ENCODE measurements at regions not wholly inside any gene's neighbourhood (a gene's known extent, or its start where the extent isn't known, plus 50 kb on each side); places are given as distances from the start of the nearest gene placed in this dataset.
A peak's percentile ranks its signal among the peaks of the same experiment; 100 is the strongest.
"Not testable (repeated sequence)": the region's sequence is repeated elsewhere in the genome, so short reads cannot be mapped to it uniquely, and the experiment has no call there.

GRCh38 chr6:27593861-27594260 lies 121.0 kb upstream of the ZNF184 start:
- H3K36me3 Mint-ChIP-seq = no peaks in the 10 kb centered on the region
- peaks cover 4% of the 10 kb centered on the region for H3K4me1 Mint-ChIP-seq
- H3K27me3 Mint-ChIP-seq = peaks cover 29% of the 10 kb centered on the region
- H3K27ac Mint-ChIP-seq = peak overlapping the region; percentile 37
- no peak overlapping the region for H3K4me3 Mint-ChIP-seq
- H3K9me3 Mint-ChIP-seq = no peaks in the 10 kb centered on the region

GRCh38 chr6:27593200-27593818 lies 120.4 kb upstream of the ZNF184 start:
- Mint-ChIP-seq H3K27me3 (peaks cover 28% of the 10 kb centered on the region), H3K36me3 (no peaks in the 10 kb centered on the region), H3K4me3 (no peak overlapping the region)

DNA sequence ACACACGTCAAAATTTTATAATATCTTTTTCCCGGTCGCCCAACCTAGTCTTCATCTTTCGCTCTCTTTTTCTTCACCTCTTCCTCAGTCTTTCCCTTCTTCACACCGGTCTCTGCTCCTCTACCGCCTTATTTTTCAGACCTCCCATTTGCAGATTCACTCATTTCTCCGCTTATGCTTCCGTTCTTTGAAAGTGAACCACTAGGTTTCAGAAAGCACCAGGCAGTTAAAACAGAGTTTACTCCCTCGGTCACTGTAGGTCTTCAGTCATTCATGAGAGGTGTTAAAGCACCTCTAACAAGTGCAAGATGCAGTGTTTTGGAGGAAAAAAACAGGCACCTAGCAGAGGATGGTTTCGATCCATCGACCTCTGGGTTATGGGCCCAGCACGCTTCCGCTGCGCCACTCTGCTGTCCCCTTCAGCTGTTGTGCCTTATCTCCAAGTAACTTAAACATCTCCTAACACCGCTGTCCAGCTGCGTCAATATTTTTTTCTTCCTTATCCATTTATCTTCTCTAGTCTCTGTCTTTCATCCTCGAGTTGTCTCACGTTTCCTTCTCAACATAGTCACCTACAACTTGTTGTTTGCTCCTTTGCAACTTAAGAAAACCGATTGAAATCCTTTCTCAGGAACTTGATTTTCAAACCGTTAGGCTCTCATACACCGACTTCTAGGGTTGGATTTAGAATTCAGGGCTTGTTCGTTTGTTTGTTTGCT lies 119.7 kb upstream of the ZNF184 start:
- no peaks in the 10 kb centered on the region for H3K9me3 Mint-ChIP-seq
- no peaks in the 10 kb centered on the region for H3K36me3 Mint-ChIP-seq
- H3K27ac Mint-ChIP-seq = no peak overlapping the region
- H3K4me1 Mint-ChIP-seq = peaks cover 4% of the 10 kb centered on the region
- peaks cover 28% of the 10 kb centered on the region for H3K27me3 Mint-ChIP-seq
- H3K4me3 Mint-ChIP-seq = no peak overlapping the region

More at GRCh38 chr6:27593200-27593818, 120.4 kb upstream of the ZNF184 start:
- H3K4me1 Mint-ChIP-seq = peaks cover 4% of the 10 kb centered on the region
- H3K27ac Mint-ChIP-seq = peak overlapping the region; percentile 37
- no peaks in the 10 kb centered on the region for H3K9me3 Mint-ChIP-seq

DNA sequence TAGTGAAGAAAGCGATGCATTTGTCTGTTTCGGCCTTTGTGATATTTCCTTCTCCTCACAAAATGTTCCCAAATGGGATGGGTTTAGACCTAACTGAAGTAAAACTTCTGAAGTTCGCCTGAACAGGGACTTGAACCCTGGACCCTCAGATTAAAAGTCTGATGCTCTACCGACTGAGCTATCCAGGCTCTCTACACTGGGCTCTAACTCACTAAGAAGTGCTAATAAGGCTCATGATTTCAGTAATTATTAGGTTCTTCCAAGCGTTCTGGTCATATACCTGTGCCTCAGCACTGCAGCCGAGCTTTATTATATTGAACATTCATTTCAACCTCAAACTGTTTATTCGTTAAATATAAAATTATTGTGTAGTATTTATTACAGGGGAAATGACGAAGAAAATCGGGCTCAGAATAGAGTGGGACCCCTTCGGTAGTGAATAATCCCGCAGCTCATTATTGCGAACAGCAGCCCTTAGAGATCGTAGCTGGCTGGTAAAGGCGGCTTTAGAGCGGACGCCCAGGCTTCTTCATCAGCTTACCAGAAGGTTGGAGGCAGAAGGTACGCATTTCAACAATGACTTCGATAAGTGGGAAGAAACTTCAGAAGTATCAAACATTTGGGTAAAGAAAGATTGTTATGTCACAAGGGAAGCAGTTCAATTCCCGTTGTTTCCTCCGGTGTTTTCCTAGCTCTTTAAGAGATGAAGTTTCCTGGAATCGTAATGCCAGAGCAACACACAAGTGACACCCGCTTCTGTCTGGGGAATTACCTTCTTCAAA lies 119.0 kb upstream of the ZNF184 start:
- peaks cover 25% of the 10 kb centered on the region for H3K27me3 Mint-ChIP-seq
- no peak overlapping the region for H3K4me3 Mint-ChIP-seq
- H3K36me3 Mint-ChIP-seq = no peaks in the 10 kb centered on the region
- H3K27ac Mint-ChIP-seq = no peak overlapping the region
- H3K9me3 Mint-ChIP-seq = no peaks in the 10 kb centered on the region
- H3K4me1 Mint-ChIP-seq = peaks cover 4% of the 10 kb centered on the region

DNA sequence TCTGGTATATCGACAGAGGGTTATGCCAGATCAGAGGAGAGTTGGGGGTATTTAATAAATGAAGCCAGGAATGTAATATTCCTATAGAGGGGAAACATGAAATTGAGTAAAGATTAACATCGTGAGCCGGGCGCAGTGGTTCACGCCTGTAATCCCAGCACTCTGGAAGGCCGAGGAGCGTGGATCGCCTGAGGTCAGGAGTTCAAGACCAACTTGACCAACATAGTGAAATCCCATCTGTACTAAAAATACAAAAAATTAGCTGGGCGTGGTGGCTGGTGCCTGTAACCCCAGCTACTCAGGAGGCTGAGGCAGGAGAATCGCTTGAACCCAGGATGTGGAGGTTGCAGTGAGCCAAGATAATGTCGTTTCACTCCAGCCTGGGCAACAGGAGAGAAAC lies 112.4 kb upstream of the ZNF184 start:
- not testable (repeated sequence) for H3K9me3 Mint-ChIP-seq, H3K4me3 Mint-ChIP-seq, H3K4me1 Mint-ChIP-seq, H3K36me3 Mint-ChIP-seq, H3K27ac Mint-ChIP-seq
- H3K27me3 Mint-ChIP-seq = peaks cover 63% of the 10 kb centered on the region

DNA sequence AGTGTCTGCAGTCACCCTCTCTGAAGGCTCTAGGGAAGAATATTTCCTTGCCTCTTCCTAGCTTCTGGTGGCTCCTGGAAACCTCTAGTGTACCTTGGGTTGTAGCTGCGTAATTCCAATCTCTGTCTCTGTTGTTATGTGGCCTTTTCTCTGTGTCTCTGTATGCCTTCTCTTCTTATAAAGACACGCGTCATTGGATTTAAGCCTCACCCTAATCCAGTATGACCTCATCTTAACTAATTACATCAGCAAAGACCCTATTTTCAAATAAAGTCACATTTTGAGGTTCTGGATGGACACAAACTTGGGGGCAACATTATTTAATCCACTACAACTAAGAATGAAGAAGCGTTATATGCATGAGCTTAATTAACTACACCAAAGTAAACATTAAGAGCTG lies 111.4 kb upstream of the ZNF184 start:
- Mint-ChIP-seq H3K4me1 (no peaks in the 10 kb centered on the region), H3K36me3 (peaks cover 3% of the 10 kb centered on the region), H3K4me3 (no peak overlapping the region), H3K27ac (no peak overlapping the region), H3K9me3 (no peaks in the 10 kb centered on the region), H3K27me3 (peaks cover 65% of the 10 kb centered on the region)

- H3K27ac Mint-ChIP-seq = peak overlapping the region; percentile 94
- peaks cover 3% of the 10 kb centered on the region for H3K36me3 Mint-ChIP-seq
- H3K4me3 Mint-ChIP-seq = peak overlapping the region; percentile 47
- H3K27me3 Mint-ChIP-seq = peaks cover 62% of the 10 kb centered on the region
- no peaks in the 10 kb centered on the region for H3K4me1 Mint-ChIP-seq
- no peaks in the 10 kb centered on the region for H3K9me3 Mint-ChIP-seq
Observed at GRCh38 chr6:27582928-27583725, 110.2 kb upstream of the ZNF184 start.

DNA sequence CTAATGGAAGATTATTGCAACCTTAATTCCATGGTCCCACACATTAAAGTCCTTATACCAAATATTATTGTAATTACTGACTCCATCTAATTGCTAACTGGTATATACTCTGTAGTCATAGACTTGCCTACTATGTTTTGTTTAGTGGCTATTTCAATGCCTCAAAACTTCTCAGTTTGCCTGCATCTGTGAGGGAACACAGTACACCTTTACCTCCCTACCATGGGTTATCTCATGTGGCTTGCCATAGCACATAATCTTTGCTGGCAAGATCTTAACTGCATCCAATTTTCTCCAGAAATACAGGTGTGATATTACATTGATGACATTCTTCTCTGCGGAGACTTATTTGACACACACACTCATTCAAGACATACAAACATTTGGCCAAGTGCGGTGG lies 107.1 kb upstream of the ZNF184 start:
- no peaks in the 10 kb centered on the region for H3K9me3 Mint-ChIP-seq
- H3K4me1 Mint-ChIP-seq = no peaks in the 10 kb centered on the region
- H3K27ac Mint-ChIP-seq = no peak overlapping the region
- peaks cover 54% of the 10 kb centered on the region for H3K27me3 Mint-ChIP-seq
- H3K36me3 Mint-ChIP-seq = peaks cover 3% of the 10 kb centered on the region
- H3K4me3 Mint-ChIP-seq = no peak overlapping the region

DNA sequence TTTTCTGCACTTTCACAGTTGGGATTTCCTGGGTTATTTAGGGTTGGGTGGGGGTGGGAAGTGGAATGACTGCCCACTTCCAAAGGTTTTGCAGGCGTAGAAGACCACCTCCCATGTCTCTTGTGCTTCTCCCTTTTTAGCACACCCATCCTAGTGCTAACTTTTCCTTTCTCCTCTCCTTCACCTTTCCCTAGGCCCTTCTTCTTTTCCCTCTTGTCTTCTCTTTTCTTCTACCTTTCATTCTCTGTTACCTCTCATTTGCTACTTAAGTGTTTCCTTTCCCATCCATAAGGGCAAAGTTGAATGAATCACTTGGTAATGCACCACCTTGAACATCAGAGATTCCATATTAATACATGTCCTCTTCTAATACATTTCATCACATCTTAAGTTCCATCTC lies 105.0 kb upstream of the ZNF184 start:
- H3K4me3 Mint-ChIP-seq = no peak overlapping the region
- H3K27ac Mint-ChIP-seq = no peak overlapping the region
- no peaks in the 10 kb centered on the region for H3K9me3 Mint-ChIP-seq
- H3K36me3 Mint-ChIP-seq = peaks cover 3% of the 10 kb centered on the region
- H3K27me3 Mint-ChIP-seq = peaks cover 48% of the 10 kb centered on the region
- H3K4me1 Mint-ChIP-seq = no peaks in the 10 kb centered on the region

GRCh38 chr6:27575594-27576361 lies 102.9 kb upstream of the ZNF184 start:
- Mint-ChIP-seq H3K36me3 (no peaks in the 10 kb centered on the region), H3K9me3 (no peaks in the 10 kb centered on the region), H3K4me1 (no peaks in the 10 kb centered on the region), H3K27ac (no peak overlapping the region), H3K4me3 (no peak overlapping the region), H3K27me3 (peaks cover 41% of the 10 kb centered on the region)

GRCh38 chr6:27568226-27568897 lies 95.5 kb upstream of the ZNF184 start:
- Mint-ChIP-seq H3K36me3 (no peaks in the 10 kb centered on the region), H3K4me3 (no peak overlapping the region), H3K27me3 (peaks cover 51% of the 10 kb centered on the region), H3K4me1 (peaks cover 6% of the 10 kb centered on the region), H3K9me3 (peaks cover 3% of the 10 kb centered on the region), H3K27ac (no peak overlapping the region)

- peak overlapping the region; percentile 8 for H3K27ac Mint-ChIP-seq
- H3K36me3 Mint-ChIP-seq = no peaks in the 10 kb centered on the region
- H3K27me3 Mint-ChIP-seq = peaks cover 57% of the 10 kb centered on the region
- peaks cover 3% of the 10 kb centered on the region for H3K9me3 Mint-ChIP-seq
- H3K4me3 Mint-ChIP-seq = no peak overlapping the region
- peaks cover 6% of the 10 kb centered on the region for H3K4me1 Mint-ChIP-seq
Observed at GRCh38 chr6:27565839-27566779, 93.2 kb upstream of the ZNF184 start.

- H3K9me3 Mint-ChIP-seq = peaks cover 3% of the 10 kb centered on the region
- H3K27ac Mint-ChIP-seq = no peak overlapping the region
- no peak overlapping the region for H3K4me3 Mint-ChIP-seq
- peaks cover 15% of the 10 kb centered on the region for H3K4me1 Mint-ChIP-seq
- peaks cover 72% of the 10 kb centered on the region for H3K27me3 Mint-ChIP-seq
- H3K36me3 Mint-ChIP-seq = peaks cover 1% of the 10 kb centered on the region
Observed at GRCh38 chr6:27562027-27562410, 89.1 kb upstream of the ZNF184 start.

All from activated naive CD4-positive, alpha-beta T cell treated with anti-CD3 and anti-CD28 coated beads, Interleukin-2, amount 50 U/mL, for 24 hours (primary cell).